Kidney epithelial cell (primary cell): ENCODE measurements at regions not wholly inside any gene's neighbourhood (a gene's known extent, or its start where the extent isn't known, plus 50 kb on each side); places are given as distances from the start of the nearest gene placed in this dataset.
"Not testable (repeated sequence)": the region's sequence is repeated elsewhere in the genome, so short reads cannot be mapped to it uniquely, and the experiment has no call there.

Experiments
- DNase-seq: peaks from one replicate; pipeline ENCODE4 v3.0.0-alpha.2; 2010; ENCODE audit warnings: low read depth
- H3K27me3 ChIP-seq: 2 replicates; pipeline ENCODE4 v1.6.0; 2011; ENCODE audit warnings: low read length; ENCODE audit not compliant: control insufficient read depth, insufficient read depth
- H3K36me3 ChIP-seq: 2 replicates; pipeline ENCODE4 v1.5.1; 2011; ENCODE audit warnings: low read length; ENCODE audit not compliant: control insufficient read depth, insufficient read depth
- H3K4me3 ChIP-seq: 2 replicates; pipeline ENCODE4 v1.5.1; 2011; ENCODE audit warnings: low read depth, mild to moderate bottlenecking, control low read depth, low read length
- CTCF ChIP-seq: IDR thresholded peaks from 2 replicates; pipeline ENCODE4 v1.5.1; 2011; ENCODE audit warnings: mild to moderate bottlenecking, moderate library complexity, low read length, control low read depth, inconsistent platforms; ENCODE audit not compliant: insufficient read depth, poor library complexity, severe bottlenecking

DNA sequence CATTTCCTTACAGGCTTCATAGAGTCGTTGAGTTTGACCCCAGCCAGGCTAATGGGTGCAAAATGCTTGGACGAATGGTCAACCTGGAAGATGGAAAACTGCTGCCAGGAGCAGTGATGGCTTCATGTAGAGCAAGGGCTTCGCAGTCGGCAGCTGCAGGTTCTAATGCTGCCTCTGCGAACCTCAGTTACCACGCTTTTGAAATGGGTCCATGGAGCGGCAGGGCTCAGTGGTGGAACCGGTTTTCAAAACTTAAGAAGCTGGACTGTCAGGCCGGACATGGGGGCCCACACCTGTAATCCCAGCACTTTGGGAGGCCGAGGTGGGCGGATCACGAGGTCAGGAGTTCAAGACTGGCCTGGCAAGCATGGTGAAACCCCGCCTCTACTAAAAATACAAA is 55.9 kb upstream of the PRR5 start:
- no peak for DNase-seq
- Histone ChIP-seq H3K36me3 (no peaks in the 10 kb centered on the region), H3K27me3 (peaks cover 12% of the 10 kb centered on the region), H3K4me3 (no peak overlapping the region)
- no peak for TF ChIP-seq CTCF

- DNase-seq = no peak
- Histone ChIP-seq H3K27me3 (peaks cover 12% of the 10 kb centered on the region), H3K4me3 (no peak overlapping the region), H3K36me3 (no peaks in the 10 kb centered on the region)
- no peak for TF ChIP-seq CTCF
Observed at GRCh38 chr22:44645531-44645930, 56.5 kb upstream of the PRR5 start.

- DNase-seq = no peak
- Histone ChIP-seq H3K4me3 (no peak overlapping the region), H3K36me3 (no peaks in the 10 kb centered on the region), H3K27me3 (peaks cover 12% of the 10 kb centered on the region)
- TF ChIP-seq CTCF = no peak
Observed at GRCh38 chr22:44645083-44645482, 56.9 kb upstream of the PRR5 start.

DNA sequence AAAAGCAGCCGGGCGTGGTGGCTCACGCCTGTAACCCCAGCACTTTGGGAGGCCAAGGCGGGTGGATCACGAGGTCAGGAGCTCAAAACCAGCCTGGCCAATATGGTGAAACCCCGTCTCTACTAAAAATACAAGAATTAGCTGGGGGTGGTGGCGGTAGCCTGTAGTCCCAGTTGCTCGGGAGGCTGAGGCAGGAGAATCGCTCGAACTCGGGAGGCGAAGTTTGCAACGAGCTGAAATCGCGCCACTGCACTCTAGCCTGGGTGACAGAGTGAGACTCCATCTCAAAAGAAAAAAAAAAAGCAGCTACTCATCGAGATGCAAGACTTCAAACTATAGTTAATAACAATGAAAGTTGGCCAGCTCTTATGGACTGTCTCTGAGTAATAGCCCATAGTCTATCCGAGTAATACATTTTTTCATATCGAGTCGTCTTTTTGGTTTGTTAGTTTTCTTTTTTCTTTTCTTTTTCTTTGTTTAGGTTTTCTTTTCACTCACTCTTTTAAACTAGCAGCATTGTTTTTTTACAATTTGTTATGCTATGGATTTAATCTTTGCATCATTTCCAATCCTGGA is 58.4 kb upstream of the PRR5 start:
- DNase-seq, H3K4me3 ChIP-seq: not testable (repeated sequence)

GRCh38 chr22:44642096-44642644 is 59.8 kb upstream of the PRR5 start:
- H3K36me3 ChIP-seq = no peaks in the 10 kb centered on the region
- no peak for DNase-seq
- TF ChIP-seq CTCF = no peak
- no peak overlapping the region for H3K4me3 ChIP-seq
- peaks cover 11% of the 10 kb centered on the region for H3K27me3 ChIP-seq

More for the DNA sequence above, 58.4 kb upstream of the PRR5 start:
- peaks cover 12% of the 10 kb centered on the region for H3K27me3 ChIP-seq
- not testable (repeated sequence) for H3K36me3 ChIP-seq

GRCh38 chr22:44640618-44641155 is 61.3 kb upstream of the PRR5 start:
- H3K4me3 ChIP-seq = no peak overlapping the region
- peaks cover 7% of the 10 kb centered on the region for H3K27me3 ChIP-seq
- no peak for TF ChIP-seq CTCF
- DNase-seq = no peak
- H3K36me3 ChIP-seq = no peaks in the 10 kb centered on the region
